Activated CD8-positive, alpha-beta T cell treated with anti-CD3 and anti-CD28 coated beads for 36 hours (primary cell): ENCODE measurements at regions not wholly inside any gene's neighbourhood (a gene's known extent, or its start where the extent isn't known, plus 50 kb on each side); places are given as distances from the start of the nearest gene placed in this dataset.

Experiments used
- ATAC-seq: fragments of 200-7000 bp; cut with Tn5 transposase; one replicate; pipeline ENCODE4 v1.10.0; 2021; ENCODE audit warnings: mild to moderate bottlenecking, moderate library complexity
- CTCF ChIA-PET: fragments of 350-600 bp; sonication (Branson Sonifier 250); formaldehyde crosslinking; loops from one replicate; lab custom pipeline; 2021; ENCODE audit warnings: antibody characterized with exemption; lab: Charles Lee
- POLR2A ChIA-PET: fragments of 350-600 bp; sonication (Branson Sonifier 250); formaldehyde crosslinking; loops from one replicate; lab custom pipeline; 2021; ENCODE audit warnings: antibody characterized with exemption; lab: Charles Lee
- DNase-seq: peaks from one replicate; pipeline ENCODE4 v3.0.0-alpha.2; 2020
- H3K27ac Mint-ChIP-seq: one replicate; pipeline ENCODE4 v1.8.0; 2021; ENCODE audit warnings: mild to moderate bottlenecking, mixed read lengths
- H3K27me3 Mint-ChIP-seq: one replicate; pipeline ENCODE4 v1.8.0; 2021; ENCODE audit warnings: mixed read lengths
- H3K36me3 Mint-ChIP-seq: one replicate; pipeline ENCODE4 v1.8.0; 2021; ENCODE audit warnings: low read depth, mixed read lengths
- H3K4me1 Mint-ChIP-seq: one replicate; pipeline ENCODE4 v1.8.0; 2021; ENCODE audit warnings: low read depth, mixed read lengths
- H3K4me3 Mint-ChIP-seq: one replicate; pipeline ENCODE4 v1.8.0; 2021; ENCODE audit warnings: mild to moderate bottlenecking, moderate library complexity, mixed read lengths
- H3K9me3 Mint-ChIP-seq: one replicate; pipeline ENCODE4 v1.8.0; 2021; ENCODE audit warnings: mixed read lengths
- CTCF ChIP-seq: fragments of 200-600 bp; IDR thresholded peaks from one replicate; pipeline ENCODE4 v1.8.0; 2022; ENCODE audit warnings: antibody characterized with exemption, mild to moderate bottlenecking
- intact Hi-C: fragments of 100-400 bp; cut with micrococcal nuclease; formaldehyde crosslinking; loops from one replicate; pipeline ENCODE4 v1.10.0; 2022

- TF ChIP-seq CTCF, result no peak
- Mint-ChIP-seq H3K27ac (no peak overlapping the region), H3K9me3 (no peaks in the 10 kb centered on the region), H3K4me3 (no peak overlapping the region), H3K27me3 (peaks cover 1% of the 10 kb centered on the region), H3K36me3 (no peaks in the 10 kb centered on the region), H3K4me1 (no peaks in the 10 kb centered on the region)
- ChIA-PET POLR2A (no interaction called here), CTCF (interaction anchor here (0.7 kb wide), 1 partner anchor 22 kb away, joined by 3 read pairs; no protein-coding TSS in a partner anchor)
- ATAC-seq (no peak), DNase-seq (no peak)
- intact Hi-C loops, result no loop called here
Measured at GRCh38 chr7:98719396-98719795, 102.3 kb downstream of the NPTX2 start.

GRCh38 chr7:98722402-98722801, 105.3 kb downstream of the NPTX2 start:
- Mint-ChIP-seq H3K36me3 (no peaks in the 10 kb centered on the region), H3K4me1 (no peaks in the 10 kb centered on the region), H3K27me3 (peaks cover 3% of the 10 kb centered on the region), H3K9me3 (no peaks in the 10 kb centered on the region), H3K4me3 (no peak overlapping the region), H3K27ac (no peak overlapping the region)
- ChIA-PET POLR2A (no interaction called here), CTCF (interaction anchor here (1.0 kb wide), 1 partner anchor 114 kb away, joined by 4 read pairs; no protein-coding TSS in a partner anchor)
- TF ChIP-seq CTCF, result no peak
- DNase-seq, result no peak
- ATAC-seq, result no peak
- intact Hi-C loops, result no loop called here

- no peak for TF ChIP-seq CTCF
- intact Hi-C loops, result no loop called here
- ChIA-PET CTCF (interaction anchor here (0.9 kb wide), 1 partner anchor 21 kb away, joined by 4 read pairs; no protein-coding TSS in a partner anchor), POLR2A (no interaction called here)
- Mint-ChIP-seq H3K27me3 (peaks cover 5% of the 10 kb centered on the region), H3K4me1 (no peaks in the 10 kb centered on the region), H3K27ac (no peak overlapping the region), H3K36me3 (no peaks in the 10 kb centered on the region), H3K9me3 (no peaks in the 10 kb centered on the region), H3K4me3 (no peak overlapping the region)
- DNase-seq (no peak), ATAC-seq (no peak)
Measured at GRCh38 chr7:98724591-98724990, 107.5 kb downstream of the NPTX2 start.

GRCh38 chr7:98727146-98727709, 110.1 kb downstream of the NPTX2 start:
- no peak for DNase-seq

More at GRCh38 chr7:98727146-98727709, 110.1 kb downstream of the NPTX2 start:
- peaks cover 10% of the 10 kb centered on the region for H3K27me3 Mint-ChIP-seq
- no peak for ATAC-seq
- no peaks in the 10 kb centered on the region for H3K36me3 Mint-ChIP-seq
- H3K4me1 Mint-ChIP-seq, result no peaks in the 10 kb centered on the region
- CTCF ChIA-PET, result interaction anchor here (1.4 kb wide), 1 partner anchor 19 kb away, joined by 3 read pairs; no protein-coding TSS in a partner anchor
- no peak overlapping the region for H3K4me3 Mint-ChIP-seq
- H3K9me3 Mint-ChIP-seq, result no peaks in the 10 kb centered on the region
- intact Hi-C loops, result no loop called here
- H3K27ac Mint-ChIP-seq, result no peak overlapping the region
- TF ChIP-seq CTCF, result no peak
- POLR2A ChIA-PET, result no interaction called here
